H9 (cell line): ENCODE measurements at regions not wholly inside any gene's neighbourhood (a gene's known extent, or its start where the extent isn't known, plus 50 kb on each side); places are given as distances from the start of the nearest gene placed in this dataset.

ENCODE experiments used
- DNase-seq: peaks from one replicate; pipeline ENCODE4 v3.0.0-alpha.2; 2017
- H2AFZ ChIP-seq: one replicate; pipeline ENCODE4 v1.6.1; 2013; ENCODE audit warnings: mild to moderate bottlenecking, low read length, control low read depth, moderate library complexity
- H2AK5ac ChIP-seq: 2 replicates; pipeline ENCODE4 v1.6.1; 2013; ENCODE audit warnings: low read length, control low read depth, mixed read lengths; ENCODE audit not compliant: insufficient read length
- H2BK120ac ChIP-seq: one replicate; pipeline ENCODE4 v1.6.1; 2013; ENCODE audit warnings: low read depth, mild to moderate bottlenecking, low read length, control low read depth, inconsistent platforms; ENCODE audit not compliant: poor library complexity, severe bottlenecking
- H2BK12ac ChIP-seq: 2 replicates; pipeline ENCODE4 v1.6.1; 2013; ENCODE audit warnings: low read length, control low read depth, mixed read lengths, low read depth; ENCODE audit not compliant: insufficient read length
- H2BK15ac ChIP-seq: 2 replicates; pipeline ENCODE4 v1.6.1; 2013; ENCODE audit warnings: low read depth, low read length, control low read depth
- H2BK20ac ChIP-seq: one replicate; pipeline ENCODE4 v1.6.1; 2013; ENCODE audit warnings: low read depth, mild to moderate bottlenecking, low read length, control low read depth, inconsistent platforms; ENCODE audit not compliant: poor library complexity, severe bottlenecking
- H2BK5ac ChIP-seq: 2 replicates; pipeline ENCODE4 v1.6.1; 2013; ENCODE audit warnings: low read length, control low read depth, mixed read lengths; ENCODE audit not compliant: insufficient read length
- H3K14ac ChIP-seq: 2 replicates; pipeline ENCODE4 v1.6.1; 2013; ENCODE audit warnings: low read length, control low read depth; ENCODE audit not compliant: insufficient read depth
- H3K18ac ChIP-seq: 2 replicates; pipeline ENCODE4 v1.6.1; 2013; ENCODE audit warnings: low read depth, mild to moderate bottlenecking, mixed read lengths, low read length, control low read depth; ENCODE audit not compliant: insufficient read length
- H3K23ac ChIP-seq: 2 replicates; pipeline ENCODE4 v1.6.1; 2013; ENCODE audit warnings: low read length, control low read depth, mixed read lengths, low read depth; ENCODE audit not compliant: insufficient read length
- H3K23me2 ChIP-seq: 2 replicates; pipeline ENCODE4 v1.6.1; 2013; ENCODE audit warnings: low read depth, mild to moderate bottlenecking, mixed read lengths, low read length, control low read depth; ENCODE audit not compliant: insufficient read length, poor library complexity, severe bottlenecking
- H3K27ac ChIP-seq: 2 replicates; pipeline ENCODE4 v1.5.1; 2013; ENCODE audit warnings: low read length, control low read depth, mixed read lengths, low read depth; ENCODE audit not compliant: insufficient read length
- H3K27me3 ChIP-seq: 2 replicates; pipeline ENCODE4 v1.6.1; 2013; ENCODE audit warnings: low read length, control low read depth, inconsistent platforms; ENCODE audit not compliant: insufficient read depth
- H3K4ac ChIP-seq: 2 replicates; pipeline ENCODE4 v1.6.1; 2013; ENCODE audit warnings: low read depth, mild to moderate bottlenecking, control low read depth, inconsistent platforms, low read length, moderate library complexity
- H3K4me1 ChIP-seq: 2 replicates; pipeline ENCODE4 v1.6.1; 2013; ENCODE audit warnings: low read length, control low read depth, inconsistent platforms; ENCODE audit not compliant: insufficient read depth
- H3K4me2 ChIP-seq: 2 replicates; pipeline ENCODE4 v1.6.1; 2013; ENCODE audit warnings: low read length, control low read depth, mixed read lengths; ENCODE audit not compliant: insufficient read length, insufficient read depth
- H3K56ac ChIP-seq: 2 replicates; pipeline ENCODE4 v1.6.1; 2013; ENCODE audit warnings: low read depth, mild to moderate bottlenecking, mixed read lengths, low read length, control low read depth; ENCODE audit not compliant: insufficient read length
- H3K79me1 ChIP-seq: 2 replicates; pipeline ENCODE4 v1.6.1; 2013; ENCODE audit warnings: low read depth, mild to moderate bottlenecking, moderate library complexity, low read length, control low read depth, inconsistent platforms; ENCODE audit not compliant: insufficient read depth, poor library complexity, severe bottlenecking
- H3K79me2 ChIP-seq: 2 replicates; pipeline ENCODE4 v1.6.1; 2013; ENCODE audit warnings: low read length, control low read depth, inconsistent platforms; ENCODE audit not compliant: insufficient read depth
- H3K9ac ChIP-seq: 2 replicates; pipeline ENCODE4 v1.6.1; 2013; ENCODE audit warnings: low read length, control low read depth, mixed read lengths; ENCODE audit not compliant: insufficient read length; ENCODE audit errors: extremely low read depth
- H3K9me3 ChIP-seq: one replicate; pipeline ENCODE4 v1.6.1; 2013; ENCODE audit warnings: low read depth, low read length, inconsistent platforms; ENCODE audit not compliant: control insufficient read depth
- H3T11ph ChIP-seq: one replicate; pipeline ENCODE4 v1.6.1; 2013; ENCODE audit warnings: mild to moderate bottlenecking, low read length, control low read depth, inconsistent platforms
- H4K20me1 ChIP-seq: one replicate; pipeline ENCODE4 v1.6.1; 2013; ENCODE audit not compliant: control insufficient read depth, insufficient read length, insufficient read depth
- H4K5ac ChIP-seq: 2 replicates; pipeline ENCODE4 v1.6.1; 2013; ENCODE audit warnings: low read depth, mild to moderate bottlenecking, mixed read lengths, low read length, control low read depth; ENCODE audit not compliant: insufficient read length
- H4K8ac ChIP-seq: replicated peaks from 2 replicates; pipeline ENCODE4 v1.6.1; 2013; ENCODE audit warnings: low read length, control low read depth, mixed read lengths, low read depth; ENCODE audit not compliant: insufficient read length
- H4K91ac ChIP-seq: 2 replicates; pipeline ENCODE4 v1.6.1; 2013; ENCODE audit warnings: low read depth, mild to moderate bottlenecking, moderate library complexity, mixed read lengths, low read length, control low read depth; ENCODE audit not compliant: insufficient read length
- H3K27ac Mint-ChIP-seq, 3 experiments: 2 replicates in 2 of 3; 3 replicates in 1 of 3; pipeline ENCODE4 v1.8.0; 2020 to 2021; ENCODE audit warnings: mixed read lengths in 3 of 3, mild to moderate bottlenecking in 1 of 3, moderate library complexity in 1 of 3
- H3K27me3 Mint-ChIP-seq: 2 replicates; pipeline ENCODE4 v1.8.0; 2021; ENCODE audit warnings: low read depth, mild to moderate bottlenecking, moderate library complexity, mixed read lengths
- H3K36me3 Mint-ChIP-seq, 3 experiments: 2 replicates in 2 of 3; 3 replicates in 1 of 3; pipeline ENCODE4 v1.8.0; 2020 to 2021; ENCODE audit warnings: low read depth in 3 of 3, mixed read lengths in 3 of 3; ENCODE audit not compliant: insufficient read depth in 1 of 3
- H3K4me1 Mint-ChIP-seq, 2 experiments: 2 replicates each; pipeline ENCODE4 v1.8.0; 2020; ENCODE audit warnings: mixed read lengths in 2 of 2
- H3K4me3 Mint-ChIP-seq, 2 experiments: 2 replicates in 1 of 2; 3 replicates in 1 of 2; pipeline ENCODE4 v1.8.0; 2020 to 2021; ENCODE audit warnings: mild to moderate bottlenecking in 2 of 2, mixed read lengths in 2 of 2, moderate library complexity in 1 of 2
- H3K9me3 Mint-ChIP-seq, 2 experiments: 2 replicates in 1 of 2; 3 replicates in 1 of 2; pipeline ENCODE4 v1.8.0; 2020; ENCODE audit warnings: mild to moderate bottlenecking in 2 of 2, mixed read lengths in 2 of 2, moderate library complexity in 1 of 2
- CTCF ChIP-seq: fragments of 200-600 bp; sonication (generic); conservative IDR thresholded peaks from 3 replicates; pipeline ENCODE4 v1.8.0; 2021; ENCODE audit warnings: antibody characterized with exemption, mild to moderate bottlenecking
- WGBS: extraction: QIAGEN DNeasy Blood & Tissue Kit; methylation state at CpG from one replicate; pipeline ENCODE4 v1.1.7; 2013; ENCODE audit warnings: missing lambda C conversion rate, low lambda C conversion rate, mixed read lengths; ENCODE audit not compliant: insufficient read length; ENCODE audit errors: extremely low coverage; 5-methylcytosine and 5-hydroxymethylcytosine counted together

- Histone ChIP-seq H3K27me3 (no peaks in the 10 kb centered on the region), H2AK5ac (no peak overlapping the region), H3K14ac (no peak overlapping the region), H4K8ac (no peak overlapping the region), H4K91ac (no peak overlapping the region), H2BK20ac (no peak overlapping the region), H3K27ac (no peak overlapping the region), H3K4ac (no peak overlapping the region), H3K9ac (no peak overlapping the region), H3K18ac (no peak overlapping the region), H3T11ph (no peak overlapping the region), H2BK120ac (no peak overlapping the region), H3K56ac (no peak overlapping the region), H4K20me1 (no peaks in the 10 kb centered on the region), H2BK12ac (no peak overlapping the region), H2AFZ (no peak overlapping the region), H4K5ac (no peak overlapping the region), H2BK15ac (no peak overlapping the region), H3K4me2 (no peak overlapping the region), H3K79me2 (no peaks in the 10 kb centered on the region), H2BK5ac (no peak overlapping the region), H3K23ac (no peak overlapping the region), H3K23me2 (no peaks in the 10 kb centered on the region), H3K9me3 (no peaks in the 10 kb centered on the region), H3K4me1 (no peaks in the 10 kb centered on the region), H3K79me1 (no peaks in the 10 kb centered on the region)
- TF ChIP-seq CTCF = no peak
- Mint-ChIP-seq H3K4me1 (no peaks in the 10 kb centered on the region), H3K27ac (no peak overlapping the region), H3K4me3 (no peak overlapping the region), H3K27me3 (no peaks in the 10 kb centered on the region), H3K9me3 (no peaks in the 10 kb centered on the region), H3K36me3 (no peaks in the 10 kb centered on the region)
- no peak for DNase-seq
- WGBS = no CpG with 5 or more reads among the region's 2 CpGs
These were observed 325.7 kb downstream of the TFEC start for GRCh38 chr7:115704884-115705283.
